NB4 (cell line): ENCODE measurements at regions not wholly inside any gene's neighbourhood (a gene's known extent, or its start where the extent isn't known, plus 50 kb on each side); places are given as distances from the start of the nearest gene placed in this dataset.

Experiments
- MYC ChIP-seq: IDR thresholded peaks from 2 replicates; pipeline ENCODE4 v1.6.1; 2011; ENCODE audit warnings: low read depth, low read length
- POLR2A ChIP-seq: IDR thresholded peaks from 2 replicates; pipeline ENCODE4 v1.6.1; 2011; ENCODE audit warnings: mild to moderate bottlenecking; ENCODE audit not compliant: insufficient read length; ENCODE audit errors: extremely low read depth
- TF ChIP-seq, protein P1 (sequence below): IDR thresholded peaks from one replicate; pipeline ENCODE4 v1.5.1; 2012; ENCODE audit warnings: low read depth, low read length
- TF ChIP-seq, protein P2 (sequence below): IDR thresholded peaks from 2 replicates; pipeline ENCODE4 v1.6.1; 2011; ENCODE audit warnings: low read depth, low read length

DNA sequence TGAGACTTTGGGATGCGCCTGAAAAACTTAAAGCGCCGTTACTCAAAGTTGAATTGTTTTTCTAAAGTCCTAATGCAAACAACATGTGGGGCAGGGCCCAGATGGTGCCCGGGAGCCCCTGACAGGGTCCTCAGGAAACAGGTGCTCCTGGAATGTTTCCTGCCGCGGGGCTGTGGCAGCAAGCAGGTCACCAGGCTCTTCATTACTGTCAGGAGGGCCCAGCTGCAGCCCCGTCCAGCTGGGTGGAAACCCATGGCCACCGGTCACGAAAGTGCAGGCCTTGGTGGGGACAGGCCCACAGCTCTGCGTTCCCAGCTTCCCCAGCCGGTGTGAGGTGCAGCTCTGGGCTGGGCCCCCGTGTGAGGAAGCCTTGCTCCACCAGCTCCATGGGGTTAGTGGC, 63.9 kb upstream of the GATA2 start:
- TF ChIP-seq, protein P1, sequence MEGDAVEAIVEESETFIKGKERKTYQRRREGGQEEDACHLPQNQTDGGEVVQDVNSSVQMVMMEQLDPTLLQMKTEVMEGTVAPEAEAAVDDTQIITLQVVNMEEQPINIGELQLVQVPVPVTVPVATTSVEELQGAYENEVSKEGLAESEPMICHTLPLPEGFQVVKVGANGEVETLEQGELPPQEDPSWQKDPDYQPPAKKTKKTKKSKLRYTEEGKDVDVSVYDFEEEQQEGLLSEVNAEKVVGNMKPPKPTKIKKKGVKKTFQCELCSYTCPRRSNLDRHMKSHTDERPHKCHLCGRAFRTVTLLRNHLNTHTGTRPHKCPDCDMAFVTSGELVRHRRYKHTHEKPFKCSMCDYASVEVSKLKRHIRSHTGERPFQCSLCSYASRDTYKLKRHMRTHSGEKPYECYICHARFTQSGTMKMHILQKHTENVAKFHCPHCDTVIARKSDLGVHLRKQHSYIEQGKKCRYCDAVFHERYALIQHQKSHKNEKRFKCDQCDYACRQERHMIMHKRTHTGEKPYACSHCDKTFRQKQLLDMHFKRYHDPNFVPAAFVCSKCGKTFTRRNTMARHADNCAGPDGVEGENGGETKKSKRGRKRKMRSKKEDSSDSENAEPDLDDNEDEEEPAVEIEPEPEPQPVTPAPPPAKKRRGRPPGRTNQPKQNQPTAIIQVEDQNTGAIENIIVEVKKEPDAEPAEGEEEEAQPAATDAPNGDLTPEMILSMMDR = no peak
- TF ChIP-seq POLR2A (no peak), MYC (no peak)
- TF ChIP-seq, protein P2, sequence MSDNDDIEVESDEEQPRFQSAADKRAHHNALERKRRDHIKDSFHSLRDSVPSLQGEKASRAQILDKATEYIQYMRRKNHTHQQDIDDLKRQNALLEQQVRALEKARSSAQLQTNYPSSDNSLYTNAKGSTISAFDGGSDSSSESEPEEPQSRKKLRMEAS = no peak
